Adrenal gland (tissue), 5 donors: ENCODE measurements at regions not wholly inside any gene's neighbourhood (a gene's known extent, or its start where the extent isn't known, plus 50 kb on each side); places are given as distances from the start of the nearest gene placed in this dataset.

Source experiments
- CTCF ChIP-seq, 6 experiments: fragments of 450-650 bp in 4 of 6; fragments of 200-600 bp in 2 of 6; sonication (generic) in 1 of 6; IDR thresholded peaks; 1 replicate in 5 of 6; 2 replicates in 1 of 6; pipeline versions ENCODE4 v1.5.1 to v1.8.0; 2016 to 2021; ENCODE audit warnings: antibody characterized with exemption in 6 of 6, mild to moderate bottlenecking in 2 of 6, moderate library complexity in 1 of 6
- POLR2A ChIP-seq, 2 donors: fragments of 450-650 bp; IDR thresholded peaks; one replicate each; pipeline ENCODE4 v1.6.1; 2017; ENCODE audit warnings: antibody characterized with exemption in 2 of 2, mild to moderate bottlenecking in 2 of 2, moderate library complexity in 1 of 2
- donor health status: DM: no; HTN: no; CAD: no.

GRCh38 chr19:29269641-29270040 is 56.7 kb upstream of the UQCRFS1 start:
- TF ChIP-seq POLR2A (IDR thresholded peaks at IDR 0.05), result no peak
- TF ChIP-seq CTCF (IDR thresholded peaks at IDR 0.05), result no peak
